KMS-11 (cell line): ENCODE measurements at regions not wholly inside any gene's neighbourhood (a gene's known extent, or its start where the extent isn't known, plus 50 kb on each side); places are given as distances from the start of the nearest gene placed in this dataset.
"Not testable (repeated sequence)": the region's sequence is repeated elsewhere in the genome, so short reads cannot be mapped to it uniquely, and the experiment has no call there.

Experiments used
- H2AFZ ChIP-seq: fragments of 200-600 bp; sonication (generic); 2 replicates; pipeline ENCODE4 v1.6.1; 2016; ENCODE audit warnings: antibody characterized with exemption, mixed run types, low read depth
- H3K27ac ChIP-seq: fragments of 200-600 bp; sonication (generic); 2 replicates; pipeline ENCODE4 v1.6.1; 2016; ENCODE audit warnings: mild to moderate bottlenecking, mixed run types
- H3K27me3 ChIP-seq: fragments of 200-600 bp; sonication (generic); 2 replicates; pipeline ENCODE4 v1.6.1; 2017; ENCODE audit warnings: mild to moderate bottlenecking, low read depth, mixed run types, moderate library complexity; ENCODE audit not compliant: insufficient read depth
- H3K36me3 ChIP-seq: fragments of 200-600 bp; sonication (generic); 2 replicates; pipeline ENCODE4 v1.6.1; 2017; ENCODE audit warnings: mild to moderate bottlenecking, mixed run types; ENCODE audit not compliant: insufficient read depth
- H3K4me1 ChIP-seq: fragments of 200-600 bp; sonication (generic); 2 replicates; pipeline ENCODE4 v1.6.1; 2016; ENCODE audit warnings: mild to moderate bottlenecking, low read depth, mixed run types; ENCODE audit not compliant: poor library complexity, severe bottlenecking
- H3K4me2 ChIP-seq: fragments of 200-600 bp; sonication (generic); 2 replicates; pipeline ENCODE4 v1.7.0; 2016; ENCODE audit warnings: mild to moderate bottlenecking, mixed run types
- H3K4me3 ChIP-seq: fragments of 200-600 bp; sonication (generic); IDR thresholded peaks from 2 replicates; pipeline ENCODE4 v1.6.1; 2017; ENCODE audit warnings: low read depth, low read length, mixed read lengths; ENCODE audit not compliant: insufficient read depth
- H3K79me2 ChIP-seq: fragments of 200-600 bp; sonication (generic); 2 replicates; pipeline ENCODE4 v1.6.1; 2016; ENCODE audit warnings: low read depth, mixed run types; ENCODE audit not compliant: insufficient read depth
- H3K9ac ChIP-seq: fragments of 200-600 bp; sonication (generic); 2 replicates; pipeline ENCODE4 v1.6.1; 2016; ENCODE audit warnings: mild to moderate bottlenecking, mixed run types
- H4K20me1 ChIP-seq: fragments of 200-600 bp; sonication (generic); 2 replicates; pipeline ENCODE4 v1.6.1; 2016; ENCODE audit warnings: mild to moderate bottlenecking, mixed run types; ENCODE audit not compliant: insufficient read depth
- TF ChIP-seq, protein P1 (sequence below): fragments of 200-600 bp; sonication (generic); conservative IDR thresholded peaks from 2 replicates; pipeline ENCODE4 v1.6.1; 2017; ENCODE audit warnings: low read depth, mild to moderate bottlenecking, antibody characterized with exemption, low read length, moderate library complexity, mixed read lengths

DNA sequence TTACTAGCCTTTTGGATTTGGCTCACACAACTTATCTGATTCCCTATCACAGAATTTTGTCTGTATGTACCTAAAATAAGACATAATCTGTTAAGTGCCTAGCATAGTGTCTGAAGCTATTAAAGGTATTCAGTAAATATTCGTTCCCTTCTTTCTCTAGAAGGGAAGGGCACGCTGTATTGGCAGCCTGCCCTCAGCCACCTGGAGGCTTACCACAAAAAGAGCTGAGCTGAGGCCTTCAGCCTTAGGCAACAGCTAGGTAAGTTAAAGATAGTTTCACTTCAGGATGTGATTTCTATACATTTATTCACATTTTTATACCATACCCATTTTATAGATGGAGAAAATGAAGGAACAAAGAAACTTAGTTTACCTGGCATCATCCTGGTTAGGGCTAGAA lies 400.0 kb upstream of the LCORL start:
- Histone ChIP-seq H3K4me1 (peaks cover 6% of the 10 kb centered on the region), H3K4me2 (no peak overlapping the region), H3K9ac (no peak overlapping the region), H2AFZ (no peak overlapping the region), H3K79me2 (no peaks in the 10 kb centered on the region), H3K36me3 (no peaks in the 10 kb centered on the region), H3K4me3 (no peak overlapping the region), H3K27me3 (no peaks in the 10 kb centered on the region), H3K27ac (no peak overlapping the region), H4K20me1 (no peaks in the 10 kb centered on the region)
- TF ChIP-seq, protein P1, sequence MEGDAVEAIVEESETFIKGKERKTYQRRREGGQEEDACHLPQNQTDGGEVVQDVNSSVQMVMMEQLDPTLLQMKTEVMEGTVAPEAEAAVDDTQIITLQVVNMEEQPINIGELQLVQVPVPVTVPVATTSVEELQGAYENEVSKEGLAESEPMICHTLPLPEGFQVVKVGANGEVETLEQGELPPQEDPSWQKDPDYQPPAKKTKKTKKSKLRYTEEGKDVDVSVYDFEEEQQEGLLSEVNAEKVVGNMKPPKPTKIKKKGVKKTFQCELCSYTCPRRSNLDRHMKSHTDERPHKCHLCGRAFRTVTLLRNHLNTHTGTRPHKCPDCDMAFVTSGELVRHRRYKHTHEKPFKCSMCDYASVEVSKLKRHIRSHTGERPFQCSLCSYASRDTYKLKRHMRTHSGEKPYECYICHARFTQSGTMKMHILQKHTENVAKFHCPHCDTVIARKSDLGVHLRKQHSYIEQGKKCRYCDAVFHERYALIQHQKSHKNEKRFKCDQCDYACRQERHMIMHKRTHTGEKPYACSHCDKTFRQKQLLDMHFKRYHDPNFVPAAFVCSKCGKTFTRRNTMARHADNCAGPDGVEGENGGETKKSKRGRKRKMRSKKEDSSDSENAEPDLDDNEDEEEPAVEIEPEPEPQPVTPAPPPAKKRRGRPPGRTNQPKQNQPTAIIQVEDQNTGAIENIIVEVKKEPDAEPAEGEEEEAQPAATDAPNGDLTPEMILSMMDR, result no peak

DNA sequence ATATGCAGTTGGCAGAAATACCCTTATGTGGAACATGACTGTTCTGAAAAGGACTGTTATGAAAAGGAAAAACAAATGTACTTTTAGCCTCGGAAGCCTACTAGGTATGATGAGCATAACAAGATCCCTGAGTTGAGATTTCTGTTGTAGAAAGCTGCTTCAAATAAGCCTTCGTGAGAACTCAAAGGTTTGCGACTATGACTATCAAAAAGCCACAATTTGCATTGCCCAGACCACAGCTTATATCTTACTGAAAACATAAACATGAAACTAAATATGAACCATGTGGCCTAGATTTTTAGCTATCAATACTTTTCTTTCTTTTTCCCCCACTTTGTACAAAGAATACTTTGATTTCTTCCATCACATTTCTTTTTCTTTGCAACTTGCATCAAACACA lies 398.2 kb upstream of the LCORL start:
- Histone ChIP-seq H3K4me2 (peak overlapping the region; percentile 21; the same call in 1 of the 2 replicates), H3K4me1 (peaks cover 6% of the 10 kb centered on the region), H4K20me1 (no peaks in the 10 kb centered on the region), H3K79me2 (no peaks in the 10 kb centered on the region), H3K27ac (no peak overlapping the region), H3K4me3 (no peak overlapping the region), H3K36me3 (no peaks in the 10 kb centered on the region), H3K27me3 (no peaks in the 10 kb centered on the region), H2AFZ (no peak overlapping the region; the same call in 1 of the 2 replicates), H3K9ac (no peak overlapping the region)
- TF ChIP-seq, protein P1, result no peak

DNA sequence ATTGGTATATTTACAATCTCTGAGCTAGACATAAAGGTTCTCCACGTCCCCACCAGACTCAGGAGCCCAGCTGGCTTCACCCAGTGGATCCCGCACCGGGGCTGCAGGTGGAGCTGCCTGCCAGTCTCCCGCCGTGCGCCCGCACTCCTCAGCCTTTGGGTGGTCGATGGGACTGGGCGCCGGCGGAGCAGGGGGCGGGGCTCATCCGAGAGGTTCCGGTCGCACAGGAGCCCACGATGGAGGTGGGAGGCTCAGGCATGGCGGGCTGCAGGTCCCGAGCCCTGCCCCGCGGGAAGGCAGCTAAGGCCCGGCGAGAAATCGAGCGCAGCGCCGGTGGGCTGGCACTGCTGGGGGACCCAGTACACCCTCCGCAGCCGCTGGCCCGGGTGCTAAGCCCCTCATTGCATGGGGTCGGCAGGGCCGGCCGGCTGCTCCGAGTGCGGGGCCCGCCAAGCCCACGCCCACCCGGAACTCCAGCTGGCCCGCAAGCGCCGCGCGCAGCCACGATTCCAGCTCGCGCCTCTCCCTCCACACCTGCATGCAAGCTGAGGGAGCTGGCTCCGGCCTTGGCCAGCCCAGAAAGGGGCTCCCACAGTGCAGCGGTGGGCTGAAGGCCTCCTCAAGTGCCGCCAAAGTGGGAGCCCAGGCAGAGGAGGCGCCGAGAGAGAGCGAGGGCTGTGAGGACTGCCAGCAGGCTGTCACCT lies 396.8 kb upstream of the LCORL start:
- H3K4me2 ChIP-seq, H3K27me3 ChIP-seq, H3K79me2 ChIP-seq, H3K4me1 ChIP-seq, H3K27ac ChIP-seq, H2AFZ ChIP-seq, H3K36me3 ChIP-seq, H4K20me1 ChIP-seq, H3K9ac ChIP-seq, H3K4me3 ChIP-seq: not testable (repeated sequence)

DNA sequence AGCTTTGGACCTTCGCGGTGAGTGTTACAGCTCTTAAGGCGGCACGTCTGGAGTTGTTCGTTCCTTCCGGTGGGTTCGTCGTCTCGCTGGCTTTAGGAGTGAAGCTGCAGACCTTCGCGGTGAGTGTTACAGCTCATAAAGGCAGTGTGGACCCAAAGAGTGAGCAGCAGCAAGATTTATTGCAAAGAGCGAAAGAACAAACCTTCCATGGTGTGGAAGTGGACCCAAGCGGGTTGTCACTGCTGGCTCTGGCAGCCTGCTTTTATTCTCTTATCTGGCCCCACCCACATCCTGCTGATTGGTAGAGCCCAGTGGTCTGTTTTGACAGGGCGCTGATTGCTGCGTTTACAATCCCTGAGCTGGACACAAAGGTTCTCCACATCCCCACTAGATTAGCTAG lies 396.1 kb upstream of the LCORL start:
- H3K9ac ChIP-seq, H3K27me3 ChIP-seq, H3K4me1 ChIP-seq, H3K4me2 ChIP-seq, H3K4me3 ChIP-seq, H4K20me1 ChIP-seq, H2AFZ ChIP-seq, H3K27ac ChIP-seq, H3K36me3 ChIP-seq, H3K79me2 ChIP-seq: not testable (repeated sequence)

DNA sequence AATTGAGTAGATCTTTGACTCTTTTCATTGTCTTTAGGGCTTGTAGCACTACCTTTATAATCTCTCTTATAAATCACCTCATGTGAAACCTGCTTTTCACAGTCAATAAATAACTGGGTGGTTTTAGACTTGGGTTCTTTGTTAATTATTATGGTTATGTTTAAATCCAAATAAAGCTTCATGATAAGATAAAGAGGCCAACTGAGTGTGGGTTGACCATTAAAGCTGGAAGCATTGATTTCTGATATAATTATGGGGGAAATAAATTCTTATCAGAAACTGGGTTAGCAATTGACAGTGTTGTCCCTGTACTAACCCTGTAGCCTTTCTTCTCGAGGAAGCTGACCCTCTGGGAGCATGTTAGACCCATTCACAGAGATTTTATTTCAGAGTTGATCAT lies 384.7 kb upstream of the LCORL start:
- Histone ChIP-seq H3K27ac (no peak overlapping the region), H3K4me1 (no peaks in the 10 kb centered on the region), H3K4me2 (no peak overlapping the region), H3K36me3 (no peaks in the 10 kb centered on the region), H3K79me2 (no peaks in the 10 kb centered on the region), H3K27me3 (no peaks in the 10 kb centered on the region), H2AFZ (no peak overlapping the region), H3K4me3 (no peak overlapping the region), H3K9ac (no peak overlapping the region), H4K20me1 (no peaks in the 10 kb centered on the region)
- TF ChIP-seq, protein P1, result no peak
